ENCODE measurements at regions not wholly inside any gene's neighbourhood (a gene's known extent, or its start where the extent isn't known, plus 50 kb on each side); places are given as distances from the start of the nearest gene placed in this dataset.

DNA sequence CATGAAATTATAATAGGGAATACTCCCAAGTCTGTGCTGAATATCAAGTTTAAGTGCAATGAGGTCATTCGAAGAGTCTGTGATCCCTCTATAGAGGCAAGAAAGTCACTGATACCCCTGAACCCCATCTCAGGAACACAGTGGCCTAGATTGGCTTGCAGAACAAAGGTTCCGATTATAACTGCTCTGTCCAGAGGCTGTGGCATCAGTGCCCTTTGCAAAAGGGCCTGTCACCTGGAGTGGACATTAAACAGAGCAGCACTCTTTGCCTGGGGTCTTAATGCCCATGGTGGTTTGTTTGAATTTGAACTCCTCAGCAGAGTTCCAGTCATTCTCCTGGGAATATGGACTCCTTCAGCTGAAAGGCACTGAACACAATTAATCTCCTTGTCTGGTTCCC lies 93.9 kb upstream of the SLCO3A1 start:
- TF ChIP-seq, protein P1, sequence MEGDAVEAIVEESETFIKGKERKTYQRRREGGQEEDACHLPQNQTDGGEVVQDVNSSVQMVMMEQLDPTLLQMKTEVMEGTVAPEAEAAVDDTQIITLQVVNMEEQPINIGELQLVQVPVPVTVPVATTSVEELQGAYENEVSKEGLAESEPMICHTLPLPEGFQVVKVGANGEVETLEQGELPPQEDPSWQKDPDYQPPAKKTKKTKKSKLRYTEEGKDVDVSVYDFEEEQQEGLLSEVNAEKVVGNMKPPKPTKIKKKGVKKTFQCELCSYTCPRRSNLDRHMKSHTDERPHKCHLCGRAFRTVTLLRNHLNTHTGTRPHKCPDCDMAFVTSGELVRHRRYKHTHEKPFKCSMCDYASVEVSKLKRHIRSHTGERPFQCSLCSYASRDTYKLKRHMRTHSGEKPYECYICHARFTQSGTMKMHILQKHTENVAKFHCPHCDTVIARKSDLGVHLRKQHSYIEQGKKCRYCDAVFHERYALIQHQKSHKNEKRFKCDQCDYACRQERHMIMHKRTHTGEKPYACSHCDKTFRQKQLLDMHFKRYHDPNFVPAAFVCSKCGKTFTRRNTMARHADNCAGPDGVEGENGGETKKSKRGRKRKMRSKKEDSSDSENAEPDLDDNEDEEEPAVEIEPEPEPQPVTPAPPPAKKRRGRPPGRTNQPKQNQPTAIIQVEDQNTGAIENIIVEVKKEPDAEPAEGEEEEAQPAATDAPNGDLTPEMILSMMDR (conservative IDR thresholded peaks at IDR 0.05; ENCODE audit: low read length) = no peak
- no peak for TF ChIP-seq EZH2phosphoT487 (IDR thresholded peaks at IDR 0.05; ENCODE audit: borderline replicate concordance, low read depth, low read length)
